Small intestine (tissue), 7 donors: ENCODE measurements at regions not wholly inside any gene's neighbourhood (a gene's known extent, or its start where the extent isn't known, plus 50 kb on each side); places are given as distances from the start of the nearest gene placed in this dataset.
"Not testable (repeated sequence)": the region's sequence is repeated elsewhere in the genome, so short reads cannot be mapped to it uniquely, and the experiment has no call there.

Experiments used
- DNase-seq, 2 donors: peaks; one replicate each; pipeline versions ENCODE4 v3.0.0 to v3.0.0-alpha.2; 2013
- FAIRE-seq: peaks from 2 replicates; lab custom pipeline; 2012; peaks lifted over from hg19 to GRCh38; lab: Jason Lieb, UNC
- H3K27ac ChIP-seq, 3 donors: one replicate each; pipeline ENCODE4 v1.5.1; 2013; ENCODE audit warnings: low read length in 2 of 3, mild to moderate bottlenecking in 2 of 3, control low read depth in 1 of 3, inconsistent platforms in 1 of 3, low read depth in 1 of 3, moderate library complexity in 1 of 3
- H3K27me3 ChIP-seq, 3 donors: one replicate each; pipeline ENCODE4 v1.6.1; 2013; ENCODE audit warnings: low read length in 3 of 3, inconsistent platforms in 1 of 3; ENCODE audit not compliant: control insufficient read depth in 3 of 3, insufficient read depth in 3 of 3
- H3K36me3 ChIP-seq, 3 donors: one replicate each; pipeline ENCODE4 v1.6.1; 2013; ENCODE audit warnings: low read length in 3 of 3, inconsistent platforms in 1 of 3, low read depth in 1 of 3, mild to moderate bottlenecking in 1 of 3, moderate library complexity in 1 of 3; ENCODE audit not compliant: control insufficient read depth in 3 of 3, insufficient read depth in 2 of 3
- H3K4me1 ChIP-seq, 3 donors: one replicate each; pipeline ENCODE4 v1.6.1; 2013; ENCODE audit warnings: low read length in 2 of 3, inconsistent platforms in 1 of 3, low read depth in 1 of 3, mild to moderate bottlenecking in 1 of 3, moderate library complexity in 1 of 3; ENCODE audit not compliant: control insufficient read depth in 3 of 3, insufficient read depth in 2 of 3
- H3K4me3 ChIP-seq, 3 donors: one replicate each; pipeline ENCODE4 v1.5.1; 2013; ENCODE audit warnings: low read length in 3 of 3, control low read depth in 1 of 3, inconsistent platforms in 1 of 3, low read depth in 1 of 3, mild to moderate bottlenecking in 1 of 3, moderate library complexity in 1 of 3
- H3K9me3 ChIP-seq, 2 donors: one replicate each; pipeline ENCODE4 v1.6.1; 2013; ENCODE audit warnings: low read depth in 1 of 2, low read length in 1 of 2; ENCODE audit not compliant: control insufficient read depth in 2 of 2, insufficient read depth in 1 of 2
- WGBS, 3 donors: extraction: QIAGEN DNeasy Blood & Tissue Kit; methylation state at CpG; one replicate each; pipeline ENCODE4 v1.1.7; 2013; 5-methylcytosine and 5-hydroxymethylcytosine counted together
- donor health status: healthy with polysubstance abuse.
- donor health status: control.
- donor health status: control.
- donor health status: Bipolar disorder and iron deficiency.
- donor health status: healthy.

DNA sequence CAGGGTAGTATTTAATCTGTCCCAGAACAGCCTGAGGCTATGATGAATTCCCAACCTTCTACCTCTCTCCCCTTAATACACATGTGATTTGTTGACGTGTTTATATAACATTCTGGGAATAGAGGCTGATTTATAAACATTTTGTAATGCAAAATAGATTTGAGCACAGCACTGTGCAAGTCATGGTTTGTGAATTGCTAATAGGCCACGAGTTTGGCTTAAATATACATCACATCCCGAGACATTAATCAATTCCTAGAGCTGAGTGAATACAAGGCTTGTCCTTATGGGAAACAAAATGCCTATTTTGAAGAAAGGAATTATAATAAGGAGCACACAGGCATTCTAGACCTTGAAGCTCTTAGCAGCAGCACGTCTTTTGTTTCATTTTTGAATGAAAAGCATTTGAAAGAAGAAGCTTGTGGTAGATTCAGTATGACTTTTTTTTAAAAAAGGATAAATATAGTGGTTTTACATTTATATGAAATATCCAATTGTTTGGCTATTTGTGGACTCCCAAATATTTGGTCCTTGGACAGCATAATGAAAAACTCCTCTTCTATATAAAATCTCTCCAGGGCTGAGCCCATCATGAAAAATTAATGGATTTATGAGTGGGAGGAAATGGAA, 116.4 kb downstream of the SLC17A6 start:
- DNase-seq, result no peak
- FAIRE-seq, result no peak
- Histone ChIP-seq H3K4me1 (no peaks in the 10 kb centered on the region), H3K27ac (no peak overlapping the region), H3K27me3 (peaks cover 0 to 2% (median 0%) of the 10 kb centered on the region in 3 donors), H3K36me3 (no peaks in the 10 kb centered on the region), H3K9me3 (no peaks in the 10 kb centered on the region), H3K4me3 (no peak overlapping the region)
- WGBS, 3 donors, result 40 to 48% (median 47%) methylated on average over 4 of the region's 4 CpGs

DNA sequence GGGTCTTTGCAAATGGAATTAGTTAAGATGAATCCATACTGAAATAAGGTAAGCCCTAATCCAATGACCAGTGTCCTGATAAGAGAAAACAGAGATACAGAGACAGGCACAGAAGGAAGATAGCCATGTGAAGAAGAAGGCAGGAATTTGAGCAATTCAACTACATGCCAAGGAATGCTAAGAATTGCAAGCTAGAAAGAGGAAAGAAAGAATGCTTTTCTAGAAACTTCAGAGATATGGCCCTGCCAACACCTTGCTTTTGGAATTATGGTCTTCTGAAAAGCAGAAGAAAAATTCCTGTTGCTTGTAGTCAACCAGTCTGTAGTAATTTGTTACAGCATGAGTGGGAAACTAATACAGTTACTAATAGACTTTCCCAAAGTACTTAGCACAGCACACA, 111.3 kb downstream of the SLC17A6 start:
- H3K9me3 ChIP-seq, result no peaks in the 10 kb centered on the region
- H3K27me3 ChIP-seq, result no peaks in the 10 kb centered on the region
- DNase-seq (no peak), FAIRE-seq (no peak)
- no peaks in the 10 kb centered on the region for H3K36me3 ChIP-seq
- no peak overlapping the region for H3K27ac ChIP-seq
- no peaks in the 10 kb centered on the region for H3K4me1 ChIP-seq
- H3K4me3 ChIP-seq, result no peak overlapping the region

DNA sequence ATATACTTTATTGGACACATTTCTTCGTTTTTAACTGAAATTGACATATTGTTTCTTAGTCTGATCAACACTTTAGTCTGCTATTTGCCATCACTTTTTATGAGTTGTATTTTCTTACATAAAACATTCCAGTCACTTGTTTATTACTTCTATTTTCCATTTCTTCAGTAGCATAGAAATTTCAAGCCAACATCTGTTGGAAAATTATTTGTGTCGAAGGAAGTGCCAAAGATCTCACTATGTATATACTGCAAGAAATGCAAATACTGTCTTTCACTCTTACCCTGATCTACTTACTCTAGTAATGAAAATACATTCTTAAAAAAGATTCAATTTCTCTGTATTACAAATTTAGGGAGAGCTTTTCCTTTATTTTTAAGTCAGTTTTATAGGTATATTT, 105.9 kb downstream of the SLC17A6 start:
- Histone ChIP-seq H3K9me3 (no peaks in the 10 kb centered on the region), H3K4me3 (no peak overlapping the region), H3K4me1 (no peaks in the 10 kb centered on the region), H3K27ac (no peak overlapping the region), H3K27me3 (peaks cover 0 to 2% (median 0%) of the 10 kb centered on the region in 3 donors), H3K36me3 (no peaks in the 10 kb centered on the region)
- FAIRE-seq (no peak), DNase-seq (no peak)
- 41 to 47% (median 46%) methylated on average over 2 of the region's 2 CpGs for WGBS, 3 donors

DNA sequence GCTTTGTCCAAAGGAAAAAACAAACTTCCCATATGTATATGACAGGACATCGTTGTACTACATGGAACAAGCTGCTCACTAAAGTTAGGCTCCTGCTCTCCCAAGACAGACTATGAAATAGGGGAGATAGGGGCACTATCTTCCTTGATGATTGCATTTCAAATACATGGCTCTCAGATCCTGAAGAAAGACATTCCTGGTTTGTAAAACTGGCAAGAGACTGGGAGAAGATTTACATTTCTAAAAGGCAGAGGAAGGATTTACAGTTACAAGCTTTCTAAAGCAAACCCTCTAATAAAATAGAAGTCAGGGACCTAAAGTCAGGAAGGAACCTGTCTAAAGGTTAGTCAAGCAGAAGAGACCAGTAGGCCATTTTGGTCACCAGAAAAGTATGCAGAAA, 103.7 kb downstream of the SLC17A6 start:
- H3K4me3 ChIP-seq, result no peak overlapping the region
- H3K4me1 ChIP-seq, result no peaks in the 10 kb centered on the region
- H3K36me3 ChIP-seq, result no peaks in the 10 kb centered on the region
- 17 to 25% (median 18%) methylated on average over 1 of the region's 1 CpG for WGBS, 3 donors
- H3K9me3 ChIP-seq, result no peaks in the 10 kb centered on the region
- no peak for FAIRE-seq
- no peak for DNase-seq
- H3K27me3 ChIP-seq, result peaks cover 0 to 2% (median 0%) of the 10 kb centered on the region in 3 donors
- no peak overlapping the region for H3K27ac ChIP-seq

DNA sequence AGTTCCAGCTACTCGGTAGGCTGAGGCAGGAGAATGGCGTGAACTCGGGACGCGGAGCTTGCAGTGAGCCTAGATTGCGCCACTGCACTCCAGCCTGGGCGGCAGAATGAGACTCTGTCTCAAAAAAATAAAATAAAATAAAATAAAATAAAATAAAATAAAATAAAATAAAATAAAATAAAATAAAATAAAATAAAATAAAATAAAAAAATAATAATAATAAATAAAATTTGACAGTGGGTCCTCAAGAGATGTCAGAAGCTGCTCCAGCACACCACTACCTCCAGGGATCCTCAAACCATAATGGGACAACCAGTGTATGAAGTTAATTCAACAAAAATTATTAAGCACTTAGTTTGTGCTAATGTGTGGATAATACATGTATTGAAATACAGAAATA, 97.4 kb downstream of the SLC17A6 start:
- not testable (repeated sequence) for H3K36me3 ChIP-seq, H3K9me3 ChIP-seq, DNase-seq, H3K4me3 ChIP-seq, H3K27me3 ChIP-seq, FAIRE-seq, H3K4me1 ChIP-seq, H3K27ac ChIP-seq
- WGBS, 3 donors, result 90 to 98% (median 96%) methylated on average over 7 of the region's 7 CpGs

DNA sequence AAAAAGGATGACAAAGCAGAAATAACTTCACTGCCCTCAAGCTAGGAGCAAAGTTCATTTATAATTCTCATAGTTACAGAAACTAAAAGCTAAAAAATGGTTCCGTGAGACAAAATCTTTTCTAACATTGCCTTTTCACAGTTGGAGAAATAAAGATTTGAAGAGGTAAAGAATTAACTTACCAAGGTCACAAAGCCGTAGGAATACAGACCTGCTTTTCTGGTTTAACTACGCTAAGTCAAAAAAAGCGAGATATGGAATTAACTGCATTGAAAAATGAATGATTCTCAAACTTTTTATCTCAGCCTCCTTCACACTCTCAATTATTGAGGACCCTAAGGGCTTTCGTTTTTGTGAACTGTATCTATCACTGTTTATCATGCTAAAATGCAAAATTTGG, 95.3 kb downstream of the SLC17A6 start:
- Histone ChIP-seq H3K36me3 (no peaks in the 10 kb centered on the region), H3K27me3 (peaks cover 0 to 9% (median 0%) of the 10 kb centered on the region in 3 donors), H3K4me3 (no peak overlapping the region), H3K9me3 (peaks cover 0 to 2% of the 10 kb centered on the region in 2 donors), H3K27ac (no peak overlapping the region), H3K4me1 (no peaks in the 10 kb centered on the region)
- DNase-seq (no peak), FAIRE-seq (no peak)
- WGBS, 3 donors, result 40 to 67% (median 52%) methylated on average over 5 of the region's 5 CpGs

DNA sequence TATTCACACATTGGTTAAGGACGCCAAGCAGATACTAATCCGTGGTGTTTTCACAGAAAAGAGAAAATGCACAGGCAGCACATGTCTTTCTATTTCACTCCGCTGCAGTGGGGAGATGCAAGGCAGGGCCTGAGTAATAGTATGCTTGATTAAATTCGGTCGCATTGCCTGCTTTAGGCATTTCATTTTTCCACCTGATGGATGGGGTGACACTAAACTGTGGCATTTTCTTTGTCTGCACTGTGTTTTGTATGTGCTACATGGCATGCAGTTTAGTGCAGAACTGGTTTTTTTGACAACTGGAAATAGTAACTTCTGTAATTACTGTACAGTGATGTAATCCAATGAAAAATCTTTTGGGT, 94.9 kb downstream of the SLC17A6 start:
- no peaks in the 10 kb centered on the region for H3K4me1 ChIP-seq
- WGBS, 3 donors, result 20 to 32% (median 25%) methylated on average over 5 of the region's 5 CpGs
- no peak for FAIRE-seq

DNA sequence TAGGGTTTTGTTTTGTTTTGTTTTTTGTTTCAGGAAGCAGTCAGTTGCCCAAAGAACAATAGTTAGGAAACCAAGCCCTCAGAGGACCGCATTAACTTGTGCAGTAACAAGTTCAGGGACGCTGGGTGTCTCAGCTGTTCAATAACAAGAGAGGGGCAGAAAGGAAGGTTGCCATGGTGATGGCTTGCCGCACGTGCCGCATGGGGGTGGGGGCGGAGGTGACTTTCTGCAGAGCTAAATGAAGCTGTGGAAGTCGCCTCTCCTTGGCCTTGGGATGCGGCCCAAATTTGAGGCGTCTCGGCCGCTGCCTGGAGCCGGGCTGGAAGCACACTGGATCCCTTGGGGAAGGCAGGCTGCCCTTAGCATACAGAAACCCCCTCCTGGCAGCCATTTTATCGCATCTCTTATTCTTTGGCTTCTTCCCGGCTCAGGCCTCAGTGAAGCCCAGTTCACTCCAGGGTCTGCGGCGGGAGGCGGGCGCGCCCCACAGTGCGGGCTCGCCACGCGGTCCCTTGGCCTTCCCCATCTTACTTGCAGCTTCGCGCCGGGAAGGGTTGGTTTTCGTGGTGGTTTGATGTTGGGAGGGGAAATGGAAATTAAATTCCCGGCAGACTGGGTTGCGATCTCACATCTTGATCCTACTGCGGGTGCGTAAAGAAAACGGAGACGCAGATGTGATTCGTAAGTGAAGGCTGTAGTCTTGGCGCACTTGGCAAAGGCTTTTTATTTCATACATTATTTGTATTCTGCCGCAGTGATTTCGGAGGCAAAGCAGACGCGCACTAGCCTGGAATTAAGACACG, 94.3 kb downstream of the SLC17A6 start:
- peak in 1 of 2 donors; percentile 26 for DNase-seq

More for the DNA sequence above, 94.9 kb downstream of the SLC17A6 start:
- peak in 1 of 2 donors; percentile 14 for DNase-seq
- H3K27me3 ChIP-seq, result peaks cover 0 to 9% (median 0%) of the 10 kb centered on the region in 3 donors
- H3K9me3 ChIP-seq, result peaks cover 0 to 2% of the 10 kb centered on the region in 2 donors
- H3K36me3 ChIP-seq, result no peaks in the 10 kb centered on the region
- peak overlapping the region in 1 of 3 donors; percentile 50 for H3K27ac ChIP-seq
- H3K4me3 ChIP-seq, result peak overlapping the region in 1 of 3 donors; percentile 27

More for the DNA sequence above, 94.3 kb downstream of the SLC17A6 start:
- Histone ChIP-seq H3K4me1 (no peaks in the 10 kb centered on the region), H3K4me3 (peak overlapping the region in 1 of 3 donors; percentile 27), H3K27ac (peak overlapping the region in 1 of 3 donors; percentile 50), H3K36me3 (no peaks in the 10 kb centered on the region), H3K27me3 (peaks cover 0 to 9% (median 0%) of the 10 kb centered on the region in 3 donors), H3K9me3 (peaks cover 0 to 2% of the 10 kb centered on the region in 2 donors)
- no peak for FAIRE-seq
- 8 to 23% (median 18%) methylated on average over 40 of the region's 40 CpGs for WGBS, 3 donors
